Stimulated activated CD4-positive, alpha-beta T cell treated with anti-CD3 and anti-CD28 coated beads, Interleukin-2, amount 100 ng/mL, for 48 hours (primary cell): ENCODE measurements at regions not wholly inside any gene's neighbourhood (a gene's known extent, or its start where the extent isn't known, plus 50 kb on each side); places are given as distances from the start of the nearest gene placed in this dataset.

Experiments used
- DNase-seq, 2 donors: peaks; one replicate each; pipeline ENCODE4 v3.0.0-alpha.2; 2020

DNA sequence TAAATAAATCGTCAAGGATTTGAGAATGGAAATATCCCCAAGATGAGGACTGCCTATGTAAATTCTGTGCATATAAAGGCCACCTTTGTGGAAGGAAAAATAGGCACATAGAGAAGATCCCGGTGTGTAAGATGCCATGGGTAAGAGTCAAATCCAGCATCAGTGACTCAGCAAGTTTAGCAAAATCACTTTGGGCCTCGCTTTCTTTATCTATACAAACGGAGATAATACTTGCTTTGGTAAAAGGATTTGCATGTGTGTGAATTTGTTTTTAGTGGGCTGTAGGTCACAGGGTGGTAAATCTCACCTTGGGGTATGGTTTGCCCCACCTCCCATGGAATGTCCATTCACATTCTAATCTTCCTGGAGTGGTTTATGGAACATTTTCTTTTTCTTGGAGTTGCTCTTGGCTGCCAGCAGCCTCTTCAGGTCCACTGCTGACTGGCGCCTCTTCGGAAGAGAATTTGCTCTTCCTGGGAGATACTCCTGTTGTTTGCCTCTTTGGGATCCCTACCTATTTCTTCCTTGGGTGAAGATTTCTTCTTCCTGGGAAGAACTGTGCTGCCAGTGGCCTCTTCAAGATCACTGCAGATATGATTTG is 587.6 kb downstream of the CDH11 start:
- no peak for DNase-seq

DNA sequence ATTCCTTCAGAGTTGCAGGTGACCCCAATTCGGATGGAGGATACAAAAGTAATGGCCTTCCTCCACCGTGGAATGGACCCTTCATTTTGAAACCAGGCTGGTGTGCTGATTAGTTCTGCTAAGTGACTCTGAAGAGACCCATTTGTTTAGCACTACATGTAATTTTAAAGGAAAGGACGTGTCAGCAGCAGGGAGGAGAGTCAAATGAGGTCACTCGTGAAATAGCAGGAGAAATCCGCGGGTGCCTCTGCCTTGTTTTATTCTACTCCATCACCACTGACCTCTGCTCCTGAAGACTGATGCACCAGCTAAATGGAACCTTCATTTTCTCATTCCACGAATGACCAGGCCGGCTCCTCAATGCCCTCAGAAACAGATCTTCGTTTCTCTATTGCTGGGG is 589.2 kb downstream of the CDH11 start:
- no peak for DNase-seq

DNA sequence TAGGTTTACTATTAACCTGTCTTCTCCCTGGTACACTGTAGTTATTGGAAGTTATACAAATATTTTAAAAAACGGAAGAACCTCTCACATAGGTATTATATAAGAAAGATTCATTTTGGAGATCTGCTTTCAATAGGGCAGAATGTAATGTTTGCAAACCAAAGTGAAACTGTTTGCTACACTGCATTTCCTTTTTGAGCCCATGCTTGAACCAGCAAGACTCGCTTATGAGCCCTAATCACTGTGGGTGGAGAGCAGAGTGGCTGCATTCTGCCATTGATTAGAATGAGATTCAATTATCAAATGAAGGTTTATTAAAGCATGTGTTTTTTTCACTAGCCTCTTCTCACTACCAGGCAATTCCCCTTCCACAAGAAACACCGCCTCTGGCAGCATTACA is 589.7 kb downstream of the CDH11 start:
- no peak for DNase-seq

DNA sequence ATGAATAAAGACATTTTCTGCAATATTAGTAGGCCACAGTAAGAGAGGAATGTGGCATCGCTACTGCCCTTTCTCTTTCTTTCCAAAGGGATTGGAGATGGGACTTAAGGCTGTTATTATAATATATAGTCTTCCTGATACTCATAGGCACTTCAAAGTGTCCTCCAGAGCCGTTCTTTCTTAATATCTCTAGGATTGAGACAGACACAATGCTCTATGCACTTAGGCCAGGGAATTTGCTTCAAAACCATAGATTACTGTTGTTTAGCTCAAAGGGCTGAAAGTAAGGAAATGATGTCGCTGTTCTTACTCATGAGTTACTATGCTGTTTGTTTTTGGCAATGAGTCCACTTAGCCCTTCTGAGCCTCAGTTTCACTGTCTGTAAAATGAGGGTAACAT is 590.5 kb downstream of the CDH11 start:
- no peak for DNase-seq

DNA sequence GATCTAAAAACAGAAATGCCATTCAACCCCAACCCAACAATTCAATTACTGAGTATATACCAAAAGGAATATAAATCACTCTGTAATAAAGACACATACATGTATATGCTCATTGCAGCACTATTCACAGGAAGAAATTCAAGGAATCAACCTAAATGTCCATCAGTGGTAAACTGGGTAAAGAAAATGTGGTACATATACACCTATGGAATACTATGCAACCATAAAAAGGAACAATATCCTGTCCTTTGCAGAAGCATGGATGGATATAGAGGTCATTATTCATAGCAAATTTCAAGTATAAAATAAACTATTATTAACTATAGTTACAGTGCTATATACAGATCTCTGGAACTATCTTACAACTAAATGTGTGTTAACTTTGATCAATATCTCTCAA is 599.3 kb downstream of the CDH11 start:
- no peak for DNase-seq

DNA sequence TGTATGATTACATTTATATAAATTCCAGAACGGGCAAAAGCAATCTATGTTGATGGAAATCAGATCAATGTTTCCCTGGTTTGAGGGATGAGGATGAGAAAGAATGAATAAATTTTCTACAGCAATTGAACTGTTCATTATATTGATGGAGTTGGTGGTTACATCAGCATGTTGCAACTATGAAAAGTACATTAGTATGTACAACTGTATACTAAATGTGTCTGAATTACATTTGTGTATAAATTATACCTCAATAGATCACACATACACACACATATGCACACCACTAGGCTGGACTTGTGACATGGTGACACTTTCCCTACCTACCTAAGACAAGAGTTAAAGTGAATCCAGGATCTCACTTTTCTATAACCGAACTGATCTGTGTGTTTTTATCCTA is 608.0 kb downstream of the CDH11 start:
- no peak for DNase-seq

DNA sequence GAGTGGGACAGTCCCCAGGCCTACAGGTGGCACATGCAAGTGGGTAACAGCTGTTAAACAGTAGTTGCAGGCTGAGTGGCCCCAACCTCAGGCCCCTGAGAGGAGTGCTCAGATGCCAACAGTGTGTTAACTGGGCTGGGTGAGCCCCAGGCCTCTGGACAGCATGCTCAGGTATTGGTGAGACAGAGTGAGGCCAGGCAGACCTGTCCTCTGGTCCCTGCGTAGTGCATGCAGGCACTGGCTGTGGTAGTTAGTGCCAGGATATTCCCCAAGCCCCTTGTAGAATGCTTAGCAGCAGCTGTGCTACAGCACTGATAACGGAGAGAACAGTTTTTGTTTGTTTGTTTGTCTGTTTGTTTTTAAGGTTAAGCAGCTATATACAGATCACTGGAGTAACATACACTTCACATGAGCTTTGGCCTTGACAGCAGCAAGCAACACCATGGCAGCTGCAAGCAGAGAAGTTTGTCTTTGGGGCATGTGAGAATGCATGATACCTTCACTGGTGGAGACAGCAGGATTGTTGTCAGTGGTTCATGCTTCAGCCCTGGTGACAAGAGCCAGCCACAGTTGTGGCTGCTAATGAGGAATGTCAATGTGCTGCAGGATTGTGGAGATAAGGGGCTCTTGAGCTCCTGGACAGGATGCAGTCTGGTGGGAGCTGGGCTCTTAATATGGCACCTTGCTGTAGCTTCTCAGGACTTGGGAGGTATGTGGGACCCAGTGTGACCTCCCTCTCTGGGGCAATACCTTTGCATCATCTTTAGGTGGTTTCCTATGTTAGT is 614.4 kb downstream of the CDH11 start:
- DNase-seq, result no peak

DNA sequence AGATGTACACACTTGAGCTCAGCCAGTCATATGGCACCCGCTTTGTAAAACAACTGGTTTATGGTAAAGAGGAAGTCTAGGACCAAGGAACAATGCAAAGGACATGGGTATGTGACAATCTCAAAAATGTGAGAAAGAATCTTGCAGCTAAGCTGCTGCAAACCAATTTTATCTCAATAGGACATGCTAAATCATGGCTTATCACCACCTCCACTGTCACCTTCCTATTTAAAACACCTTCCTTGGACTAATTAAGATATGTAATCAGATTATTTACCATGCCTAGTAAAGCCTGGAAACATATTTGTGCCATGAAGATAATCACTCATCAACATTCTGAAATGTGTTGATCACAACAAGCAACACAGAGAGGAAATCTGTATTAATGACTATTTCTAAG is 622.7 kb downstream of the CDH11 start:
- no peak for DNase-seq

DNA sequence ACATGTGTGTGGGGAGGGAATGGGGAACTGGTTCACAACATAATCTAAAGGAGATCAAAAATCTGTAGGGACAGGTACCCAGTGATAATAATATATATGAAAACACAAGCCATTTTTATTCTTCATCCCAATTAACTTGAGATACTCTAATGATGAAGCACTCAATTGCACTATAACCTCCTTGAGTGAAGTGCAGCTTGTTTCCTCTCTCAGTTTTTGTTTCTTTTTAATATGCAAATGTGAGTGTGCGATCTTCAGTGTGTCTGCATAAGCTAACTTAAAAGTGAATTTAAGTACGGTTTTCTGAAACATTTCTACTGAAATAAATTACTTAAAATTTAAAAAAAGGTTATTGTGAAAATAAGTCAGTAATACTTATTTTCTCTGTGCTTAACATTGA is 623.5 kb downstream of the CDH11 start:
- DNase-seq, result no peak

DNA sequence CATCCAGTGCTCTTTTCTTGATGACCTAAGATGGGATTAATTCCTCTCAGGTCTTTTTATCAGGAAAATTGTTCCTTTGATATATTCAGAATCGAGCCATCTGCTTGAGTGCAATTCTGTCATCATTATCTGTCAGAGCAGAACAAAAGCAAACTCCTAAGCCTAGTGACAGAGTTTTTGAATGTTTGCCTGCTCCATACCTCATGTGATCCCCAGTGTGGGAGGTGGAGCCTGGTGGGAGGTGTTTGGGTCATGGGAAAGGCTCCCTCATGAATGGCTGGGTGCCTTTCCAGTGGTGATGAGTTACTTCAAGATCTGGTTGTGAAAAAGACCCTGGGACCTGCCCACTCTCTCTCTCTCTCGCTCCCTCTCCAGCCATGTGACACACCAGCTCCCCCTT is 628.2 kb downstream of the CDH11 start:
- no peak for DNase-seq

DNA sequence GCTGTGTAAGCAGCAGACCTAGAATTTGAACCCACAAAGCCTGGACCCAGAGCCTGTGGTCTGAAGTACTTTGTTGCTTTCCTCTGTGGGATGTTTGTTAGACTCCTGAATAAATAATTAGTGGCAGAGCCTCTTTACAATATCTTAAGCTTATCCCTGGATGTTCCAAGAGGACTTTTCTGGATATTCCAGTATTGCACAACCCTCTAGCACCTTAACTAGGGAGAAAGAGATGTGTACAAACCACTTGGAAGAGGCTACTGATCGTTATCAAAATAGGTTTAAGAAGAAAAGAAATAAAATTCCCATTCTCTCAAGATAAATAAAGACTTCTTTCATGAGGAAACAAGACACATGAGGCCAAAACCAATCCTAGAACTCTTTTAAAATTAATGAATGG is 632.4 kb downstream of the CDH11 start:
- no peak for DNase-seq

DNA sequence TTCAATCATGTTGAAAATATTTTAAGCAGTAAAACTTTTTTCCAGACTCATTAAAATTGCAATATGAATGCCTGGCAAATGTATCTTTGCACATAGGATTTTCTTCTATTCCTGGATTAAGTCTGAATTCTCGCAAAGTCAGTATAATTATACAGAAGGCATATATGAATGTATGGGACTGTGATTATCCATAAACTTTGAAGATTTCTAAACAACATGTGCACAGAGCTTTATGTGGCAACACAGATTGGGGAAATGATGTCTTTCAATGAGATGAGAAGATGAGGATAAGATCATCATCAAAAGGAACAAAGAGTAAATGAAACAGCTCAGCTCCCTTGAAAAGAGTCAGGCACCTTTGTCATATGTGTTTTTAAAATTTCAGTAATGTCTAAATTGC is 635.3 kb downstream of the CDH11 start:
- DNase-seq, result no peak

DNA sequence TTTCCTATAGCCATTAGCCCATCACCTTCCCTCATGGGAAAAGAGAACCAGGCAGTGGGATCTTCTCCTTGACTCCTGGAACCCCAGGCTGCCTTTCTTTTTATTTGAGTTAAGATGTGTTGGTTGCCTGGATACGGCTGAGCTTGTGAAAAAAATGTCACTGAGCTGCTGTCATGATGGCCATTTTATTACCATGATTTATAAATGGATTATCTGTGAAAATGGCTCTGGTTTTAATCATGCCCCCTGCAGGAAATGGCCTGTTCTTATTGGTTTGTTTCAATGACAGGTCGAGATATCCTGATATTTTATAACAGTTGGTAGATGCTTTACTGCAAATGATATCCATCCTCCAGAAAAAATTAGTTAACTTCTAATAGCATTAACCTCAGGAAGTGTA is 640.4 kb downstream of the CDH11 start:
- DNase-seq, result no peak

DNA sequence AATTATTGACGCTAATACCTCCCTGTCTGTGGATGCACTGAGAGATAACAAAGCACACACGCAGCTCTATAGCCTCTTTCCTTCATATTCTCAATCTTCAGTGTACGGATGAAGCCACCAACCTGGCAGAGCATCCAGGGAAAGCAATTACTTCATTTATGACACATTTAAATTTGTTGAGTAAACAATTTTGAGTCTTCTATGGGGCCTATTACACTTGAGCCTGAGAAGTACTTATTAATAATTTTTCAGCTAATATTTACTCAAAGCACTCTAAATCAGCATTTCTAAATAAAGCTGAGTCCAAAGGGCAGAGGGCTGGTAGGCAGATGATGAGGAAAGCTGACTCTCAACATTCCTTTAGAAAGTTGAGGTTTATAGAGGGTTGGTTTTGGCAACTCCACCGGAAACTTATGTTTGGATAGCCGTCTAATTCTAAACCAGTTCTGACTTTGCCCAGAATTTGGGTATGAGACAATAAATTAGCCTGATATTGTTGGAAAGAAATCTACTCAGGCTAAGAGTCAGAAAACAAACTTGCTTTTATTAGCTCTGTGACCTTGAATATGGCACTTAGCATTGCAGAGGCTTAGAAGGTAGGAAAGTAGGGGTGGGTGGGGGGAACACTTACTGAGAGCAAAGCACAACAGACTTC is 643.5 kb downstream of the CDH11 start:
- no peak for DNase-seq

DNA sequence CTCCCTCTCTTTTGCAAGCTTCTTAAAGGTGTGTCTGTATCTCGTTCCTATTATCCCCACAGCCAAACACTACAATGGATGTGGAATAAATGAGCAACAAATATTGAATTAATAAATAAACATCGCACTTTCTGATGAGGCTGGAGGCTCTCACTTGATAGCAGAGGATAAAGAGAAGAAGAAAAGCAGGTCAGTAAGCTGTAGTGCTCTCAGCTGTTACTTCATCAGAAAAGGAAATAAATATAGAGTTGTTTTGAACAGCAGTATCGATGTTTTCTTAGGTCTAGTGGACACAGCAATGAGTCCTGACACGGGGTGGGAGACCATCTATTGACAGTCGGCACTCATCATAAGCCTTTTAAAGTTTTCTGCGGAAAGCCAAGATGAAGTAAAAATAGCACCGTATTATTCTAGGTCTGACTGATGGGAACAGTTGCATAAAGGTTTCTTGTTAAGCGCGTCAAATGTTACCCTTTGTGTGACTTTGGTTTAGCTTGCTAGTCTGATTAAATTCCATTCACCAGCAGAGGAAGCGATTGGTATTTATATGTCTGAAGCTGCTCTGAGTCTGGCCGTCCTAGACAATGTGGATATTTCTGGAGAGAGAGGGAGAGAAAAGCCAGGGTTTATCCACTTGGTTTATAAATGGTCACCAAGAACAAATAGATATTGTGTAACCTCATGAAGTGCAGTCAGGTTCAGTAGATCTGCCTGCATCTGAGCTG is 646.1 kb downstream of the CDH11 start:
- DNase-seq, result no peak

DNA sequence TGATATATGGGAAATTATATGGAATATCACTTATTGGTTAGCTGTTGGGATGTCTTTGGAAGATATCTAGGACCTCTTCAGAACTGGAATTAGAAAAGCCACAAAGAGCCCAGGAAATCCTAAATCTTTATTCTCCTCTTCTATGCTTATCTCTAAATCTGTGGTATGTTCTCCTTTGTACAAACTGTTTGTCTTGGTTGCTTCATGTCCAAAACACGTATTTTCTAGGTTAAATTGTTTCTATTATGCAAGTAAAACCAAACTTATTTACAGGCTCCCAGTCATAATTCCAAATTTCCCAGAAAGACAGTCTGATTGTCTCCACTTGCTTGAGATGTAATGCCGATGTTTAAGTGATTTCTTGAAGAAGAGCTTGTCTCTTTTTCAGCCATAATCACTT is 650.9 kb downstream of the CDH11 start:
- DNase-seq, result no peak

DNA sequence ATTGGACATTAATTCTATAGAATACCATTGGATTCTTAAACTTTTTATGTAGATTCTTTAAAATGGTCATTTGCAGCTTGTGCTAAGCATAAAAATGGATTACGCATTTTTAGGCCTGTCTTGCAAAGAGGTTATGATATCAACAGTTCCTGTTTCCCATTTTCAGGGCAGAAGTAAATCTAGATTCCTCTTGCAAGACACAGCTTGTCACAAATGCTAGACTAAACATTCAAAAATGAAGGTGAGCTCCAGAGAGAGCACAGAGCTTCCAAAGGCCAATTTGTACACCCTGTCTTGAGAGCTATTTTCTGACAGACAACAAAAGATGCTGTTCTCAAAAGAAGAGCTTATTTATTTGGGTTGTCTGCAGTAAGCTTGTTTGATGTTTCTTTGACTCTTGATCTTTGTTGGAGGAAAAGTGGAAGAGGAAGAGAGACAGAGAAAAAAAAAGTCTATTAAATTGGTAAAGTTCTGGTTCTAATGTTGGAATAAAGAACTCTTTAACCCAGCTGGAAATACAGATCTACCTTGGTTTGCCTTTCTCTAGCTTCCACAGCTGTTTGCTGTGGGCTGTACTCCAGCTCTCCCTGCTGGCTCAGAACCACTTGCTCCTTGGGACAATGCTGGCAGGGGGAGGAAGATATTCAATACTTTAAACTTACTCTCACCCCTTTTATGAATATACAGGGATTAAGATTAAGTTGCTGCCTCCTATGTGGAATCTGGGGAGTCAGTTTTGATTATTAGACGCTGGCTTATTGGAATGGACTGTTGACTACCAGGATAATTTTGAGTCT is 651.8 kb downstream of the CDH11 start:
- no peak for DNase-seq

DNA sequence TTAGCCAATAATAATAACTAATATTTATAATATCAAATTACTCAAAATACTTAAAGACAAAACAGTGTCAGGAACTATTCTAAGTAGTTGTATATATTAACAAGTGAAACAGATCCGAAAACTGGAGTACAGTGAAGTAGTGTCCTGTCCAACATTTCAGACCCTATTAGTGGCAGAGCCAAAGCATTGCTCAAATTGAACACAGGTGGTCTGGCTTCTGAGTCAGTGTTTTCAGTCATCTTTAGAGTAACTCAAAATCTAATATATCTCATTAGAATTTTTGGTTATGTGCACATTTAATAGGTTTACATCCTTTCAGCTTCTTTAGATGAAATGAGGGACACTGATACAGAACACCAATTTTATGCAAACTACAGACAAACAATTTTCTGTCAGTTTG is 652.5 kb downstream of the CDH11 start:
- DNase-seq, result no peak

DNA sequence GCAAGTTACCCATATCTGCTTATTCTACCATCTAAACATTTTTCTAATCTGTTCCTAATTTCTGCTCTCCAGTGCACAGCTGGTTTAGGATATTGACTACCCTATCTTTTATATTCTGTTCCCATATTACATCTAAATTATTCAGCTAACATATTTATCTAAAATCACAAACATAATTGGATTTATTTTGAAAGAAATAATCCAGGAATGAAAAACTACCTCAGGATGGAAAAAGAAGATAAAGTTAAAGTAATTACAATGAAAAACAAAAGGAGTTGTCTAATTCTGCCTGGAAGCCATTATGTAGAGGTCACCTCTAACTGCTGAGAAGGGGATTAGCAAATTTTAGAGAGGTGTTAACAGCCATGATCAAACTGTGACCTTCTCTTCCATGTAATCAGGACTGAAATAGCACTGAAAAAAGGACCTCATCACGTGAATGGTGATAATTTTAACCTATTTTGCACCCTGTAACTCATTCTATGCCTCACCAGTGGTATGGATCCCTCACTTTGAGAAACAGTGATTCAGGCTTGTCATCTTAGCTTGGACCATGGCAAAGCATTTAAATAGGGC is 653.3 kb downstream of the CDH11 start:
- no peak for DNase-seq

DNA sequence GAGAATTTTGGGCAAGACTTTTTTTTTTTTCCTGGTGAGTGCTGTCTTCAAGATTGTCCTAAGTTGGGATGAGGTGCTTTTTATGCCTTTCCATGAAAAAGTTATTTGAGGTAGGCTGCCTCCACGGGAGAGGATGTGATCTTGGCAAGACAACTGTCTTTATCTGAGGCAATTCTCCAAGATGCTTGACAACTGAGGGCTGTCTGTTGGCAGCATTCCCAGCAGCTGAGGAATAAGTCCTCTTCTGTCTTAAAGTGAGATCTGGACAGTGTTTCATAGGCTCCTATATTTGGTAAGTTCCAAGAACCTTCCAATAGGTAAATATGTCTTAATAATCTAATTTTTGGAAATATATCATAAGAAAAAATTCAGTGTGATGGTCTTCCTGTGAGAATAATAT is 662.0 kb downstream of the CDH11 start:
- DNase-seq, result no peak

DNA sequence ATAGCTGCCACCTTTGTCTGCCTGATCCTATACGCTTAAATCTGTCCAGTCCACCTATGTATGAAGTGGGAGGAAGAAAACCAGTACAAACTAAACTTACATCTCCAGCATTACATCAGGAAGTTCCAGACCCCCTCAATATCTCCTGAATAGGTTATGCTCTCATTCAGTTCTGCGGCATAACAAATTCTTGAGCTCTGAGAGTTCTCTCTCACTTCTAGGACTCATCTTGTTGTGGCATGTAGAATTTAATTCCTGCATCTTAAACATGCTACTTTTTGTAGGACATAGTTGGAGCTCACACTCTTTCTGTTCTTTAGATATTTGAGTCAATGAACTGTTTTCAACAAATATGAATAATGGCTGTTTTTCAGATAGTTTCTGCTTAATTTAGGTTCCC is 662.5 kb downstream of the CDH11 start:
- no peak for DNase-seq

DNA sequence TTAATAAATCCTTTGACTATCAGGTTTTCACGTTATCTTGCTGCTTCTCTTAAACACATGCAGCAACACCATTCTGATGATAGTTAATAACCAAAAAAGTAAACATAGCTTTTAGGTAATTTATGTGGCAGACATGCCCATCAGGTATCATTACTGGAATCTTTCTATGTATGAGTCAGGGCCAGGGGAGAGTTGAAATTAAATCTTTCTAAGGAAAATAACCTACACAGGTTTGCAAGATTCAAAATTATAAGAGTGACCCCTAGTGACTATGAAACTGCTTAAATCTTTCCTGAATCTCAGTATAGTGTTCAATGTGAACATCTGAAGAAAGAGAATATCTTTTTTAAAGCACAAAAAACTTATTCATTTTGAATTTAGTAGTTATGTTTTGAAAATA is 666.6 kb downstream of the CDH11 start:
- DNase-seq, result no peak

DNA sequence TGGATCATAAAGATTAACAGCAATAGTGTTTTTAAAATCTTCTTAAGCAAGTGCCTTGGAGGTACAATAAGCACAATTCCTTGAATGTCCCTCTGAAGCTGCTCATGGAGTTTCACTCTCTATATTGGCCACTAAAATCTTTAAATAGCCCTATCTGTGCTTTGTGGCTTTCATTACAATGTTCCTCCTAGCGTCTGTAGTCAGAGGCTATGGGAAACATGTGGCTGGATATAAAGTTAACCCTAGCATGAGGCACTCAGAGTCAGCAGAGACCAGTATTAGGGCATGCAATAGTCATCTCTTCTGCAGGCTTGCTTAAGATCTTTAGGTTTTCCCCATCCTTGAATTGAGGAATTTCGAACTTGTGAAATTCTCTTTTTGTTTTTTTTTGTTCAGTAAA is 668.2 kb downstream of the CDH11 start:
- no peak for DNase-seq
